Activated CD4-positive, alpha-beta memory T cell treated with anti-CD3 and anti-CD28 coated beads for 36 hours (primary cell): ENCODE measurements at regions not wholly inside any gene's neighbourhood (a gene's known extent, or its start where the extent isn't known, plus 50 kb on each side); places are given as distances from the start of the nearest gene placed in this dataset.

Source experiments
- CTCF ChIA-PET: fragments of 350-600 bp; sonication (Branson Sonifier 250); formaldehyde crosslinking; loops from one replicate; lab custom pipeline; 2021; ENCODE audit warnings: antibody characterized with exemption, inconsistent platforms; lab: Charles Lee
- POLR2A ChIA-PET: fragments of 350-600 bp; sonication (Branson Sonifier 250); formaldehyde crosslinking; loops from one replicate; lab custom pipeline; 2021; ENCODE audit warnings: antibody characterized with exemption; lab: Charles Lee
- DNase-seq: peaks from one replicate; pipeline ENCODE4 v3.0.0-alpha.2; 2020
- H3K27ac Mint-ChIP-seq: one replicate; pipeline ENCODE4 v1.8.0; 2021; ENCODE audit warnings: mixed read lengths
- H3K27me3 Mint-ChIP-seq: one replicate; pipeline ENCODE4 v1.8.0; 2021; ENCODE audit warnings: mixed read lengths
- H3K36me3 Mint-ChIP-seq: one replicate; pipeline ENCODE4 v1.8.0; 2021; ENCODE audit warnings: mixed read lengths
- H3K4me1 Mint-ChIP-seq: one replicate; pipeline ENCODE4 v1.8.0; 2021; ENCODE audit warnings: low read depth, mixed read lengths
- H3K4me3 Mint-ChIP-seq: one replicate; pipeline ENCODE4 v1.8.0; 2021; ENCODE audit warnings: mild to moderate bottlenecking, mixed read lengths
- H3K9me3 Mint-ChIP-seq: one replicate; pipeline ENCODE4 v1.8.0; 2021; ENCODE audit warnings: mixed read lengths
- intact Hi-C: fragments of 100-400 bp; cut with micrococcal nuclease; formaldehyde crosslinking; loops from one replicate; pipeline ENCODE4 v1.15.1; 2023

DNA sequence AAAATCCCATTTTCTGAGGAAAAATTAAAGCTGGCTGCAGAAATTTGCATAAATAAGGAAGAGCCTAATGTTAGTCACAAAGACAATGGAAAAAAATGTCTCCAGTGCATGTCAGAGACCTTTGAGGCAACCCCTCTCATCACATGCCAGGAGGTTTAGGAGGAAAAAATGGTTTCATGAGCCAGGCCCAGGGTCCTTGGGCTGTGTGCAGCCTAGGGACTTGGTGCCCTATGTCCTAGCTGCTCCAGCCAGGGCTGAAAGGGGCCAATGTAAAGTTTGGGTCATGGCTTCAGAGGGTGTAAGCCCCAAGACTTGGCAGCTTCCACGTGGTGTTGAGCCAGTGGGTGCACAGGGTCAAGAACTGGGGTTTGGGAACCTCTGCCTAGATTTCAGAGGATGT lies 1252.6 kb downstream of the PCDH9 start:
- ChIA-PET CTCF (no interaction called here), POLR2A (no interaction called here)
- Mint-ChIP-seq H3K36me3 (no peaks in the 10 kb centered on the region), H3K9me3 (peaks cover 25% of the 10 kb centered on the region), H3K4me3 (no peak overlapping the region), H3K4me1 (no peaks in the 10 kb centered on the region), H3K27ac (no peak overlapping the region), H3K27me3 (no peaks in the 10 kb centered on the region)
- DNase-seq, result no peak
- intact Hi-C loops, result no loop called here

DNA sequence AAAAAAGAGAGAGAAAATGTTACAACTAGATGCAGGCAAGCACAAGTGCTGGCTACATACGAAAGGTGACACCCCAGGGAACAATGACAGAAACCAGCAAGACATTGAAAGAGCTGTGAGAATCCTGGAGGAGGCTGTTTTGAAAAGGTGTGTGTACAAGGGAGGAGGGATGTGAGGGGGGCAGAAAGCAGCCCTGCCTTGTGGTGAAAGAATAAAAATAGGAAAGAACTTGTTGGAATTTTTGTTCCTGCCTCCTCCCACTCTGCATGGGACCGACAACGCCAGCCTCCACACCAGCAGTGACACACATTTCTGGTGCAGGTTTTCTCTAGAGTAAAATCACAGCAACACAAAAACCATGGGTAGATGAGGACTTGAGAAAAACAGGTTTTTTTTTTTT lies 1258.6 kb downstream of the PCDH9 start:
- Mint-ChIP-seq H3K4me3 (no peak overlapping the region), H3K27ac (no peak overlapping the region), H3K4me1 (no peaks in the 10 kb centered on the region), H3K36me3 (no peaks in the 10 kb centered on the region), H3K27me3 (no peaks in the 10 kb centered on the region), H3K9me3 (peaks cover 17% of the 10 kb centered on the region)
- ChIA-PET POLR2A (no interaction called here), CTCF (no interaction called here)
- no peak for DNase-seq
- intact Hi-C loops, result no loop called here

DNA sequence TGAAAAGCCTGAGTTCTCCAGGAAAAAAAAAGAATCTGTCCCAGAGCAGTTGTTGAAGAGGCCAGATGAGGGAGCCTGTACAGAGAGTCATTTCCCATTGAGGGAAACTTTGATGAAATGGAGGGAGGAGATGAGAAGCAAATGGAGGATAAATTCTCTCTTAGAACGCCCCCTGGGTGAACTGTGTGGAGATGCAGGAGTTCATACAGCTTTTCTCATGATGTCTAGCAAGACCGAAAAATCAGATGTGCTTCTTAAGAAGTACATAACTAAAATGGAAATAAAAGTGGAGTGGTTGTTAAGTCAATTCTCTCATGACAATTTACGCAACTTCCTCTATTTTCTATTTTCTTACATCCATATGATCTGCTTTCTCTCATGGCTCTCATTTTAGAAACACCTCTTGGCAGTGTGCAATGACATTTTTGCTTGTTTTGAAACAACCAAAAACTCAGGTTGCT lies 1263.1 kb downstream of the PCDH9 start:
- ChIA-PET POLR2A (no interaction called here), CTCF (no interaction called here)
- Mint-ChIP-seq H3K4me1 (no peaks in the 10 kb centered on the region), H3K27me3 (no peaks in the 10 kb centered on the region), H3K36me3 (no peaks in the 10 kb centered on the region), H3K4me3 (no peak overlapping the region), H3K27ac (no peak overlapping the region), H3K9me3 (peaks cover 7% of the 10 kb centered on the region)
- no peak for DNase-seq
- intact Hi-C loops, result no loop called here

DNA sequence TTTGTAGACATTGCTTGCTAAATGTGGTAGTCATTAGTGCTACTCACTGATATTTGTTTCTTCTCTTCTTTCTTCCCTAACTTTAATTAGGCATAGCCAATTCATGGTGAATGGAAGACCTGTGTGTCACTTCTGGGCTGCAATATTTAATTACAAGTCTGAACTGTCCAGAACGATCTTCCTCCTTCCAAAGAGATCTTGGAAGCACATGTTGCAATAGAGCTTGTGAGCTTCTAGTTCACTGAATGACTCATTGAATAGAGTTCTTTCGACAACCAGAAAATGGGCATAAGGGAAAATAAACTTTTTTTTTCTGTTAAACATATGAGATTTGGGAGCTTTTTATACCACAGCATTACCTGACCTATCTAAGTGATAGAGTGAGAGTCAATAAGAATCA lies 1264.6 kb downstream of the PCDH9 start:
- intact Hi-C loops, result no loop called here
- Mint-ChIP-seq H3K9me3 (peaks cover 7% of the 10 kb centered on the region), H3K36me3 (no peaks in the 10 kb centered on the region), H3K4me3 (no peak overlapping the region), H3K27me3 (no peaks in the 10 kb centered on the region), H3K4me1 (no peaks in the 10 kb centered on the region), H3K27ac (no peak overlapping the region)
- POLR2A ChIA-PET, result no interaction called here
- no peak for DNase-seq
- CTCF ChIA-PET, result no interaction called here

DNA sequence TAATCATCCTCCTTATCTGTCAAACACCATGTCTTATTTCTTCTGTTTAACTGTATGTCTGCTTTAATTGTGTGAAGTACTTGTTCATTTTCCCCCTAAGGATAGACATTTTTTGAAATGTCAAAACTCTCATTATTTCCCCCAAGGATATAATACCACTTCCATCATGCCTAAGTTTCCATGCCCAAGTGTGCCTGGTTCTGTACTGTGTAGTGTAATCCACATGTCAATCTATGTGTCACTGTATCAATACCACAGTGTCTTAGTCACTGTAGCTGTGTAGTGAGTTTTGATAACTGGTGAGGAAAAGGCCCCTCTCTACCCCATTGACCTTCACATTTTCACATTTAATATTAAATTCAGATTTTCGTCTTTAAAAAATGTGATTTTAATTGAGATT lies 1265.5 kb downstream of the PCDH9 start:
- Mint-ChIP-seq H3K27me3 (no peaks in the 10 kb centered on the region), H3K36me3 (no peaks in the 10 kb centered on the region), H3K27ac (no peak overlapping the region), H3K4me1 (no peaks in the 10 kb centered on the region), H3K9me3 (peaks cover 7% of the 10 kb centered on the region), H3K4me3 (no peak overlapping the region)
- POLR2A ChIA-PET, result no interaction called here
- no peak for DNase-seq
- CTCF ChIA-PET, result no interaction called here
- intact Hi-C loops, result no loop called here

DNA sequence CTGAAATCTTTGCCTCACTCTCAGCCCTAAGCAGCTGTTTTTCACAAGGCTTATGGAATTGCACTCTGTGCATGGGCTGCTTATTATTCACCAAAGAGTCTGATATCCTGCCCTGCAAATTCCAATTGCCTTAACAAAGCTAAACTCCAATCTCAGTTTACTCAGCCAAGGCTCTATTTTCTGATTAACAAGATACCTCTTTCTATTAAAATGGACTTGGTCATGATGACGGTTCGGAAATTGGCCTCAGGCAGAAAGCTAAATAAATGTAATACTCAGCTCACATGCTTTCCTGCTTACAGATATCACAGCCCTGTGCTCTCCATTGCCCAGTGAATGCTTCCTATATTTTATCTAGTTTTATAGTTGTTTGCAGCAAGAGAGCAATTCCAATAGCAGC lies 1270.8 kb downstream of the PCDH9 start:
- CTCF ChIA-PET, result no interaction called here
- no peak overlapping the region for H3K4me3 Mint-ChIP-seq
- POLR2A ChIA-PET, result no interaction called here
- H3K4me1 Mint-ChIP-seq, result no peaks in the 10 kb centered on the region
- H3K27me3 Mint-ChIP-seq, result no peaks in the 10 kb centered on the region
- intact Hi-C loops, result no loop called here
- no peak for DNase-seq
- H3K9me3 Mint-ChIP-seq, result peaks cover 13% of the 10 kb centered on the region
- H3K36me3 Mint-ChIP-seq, result no peaks in the 10 kb centered on the region
- no peak overlapping the region for H3K27ac Mint-ChIP-seq

DNA sequence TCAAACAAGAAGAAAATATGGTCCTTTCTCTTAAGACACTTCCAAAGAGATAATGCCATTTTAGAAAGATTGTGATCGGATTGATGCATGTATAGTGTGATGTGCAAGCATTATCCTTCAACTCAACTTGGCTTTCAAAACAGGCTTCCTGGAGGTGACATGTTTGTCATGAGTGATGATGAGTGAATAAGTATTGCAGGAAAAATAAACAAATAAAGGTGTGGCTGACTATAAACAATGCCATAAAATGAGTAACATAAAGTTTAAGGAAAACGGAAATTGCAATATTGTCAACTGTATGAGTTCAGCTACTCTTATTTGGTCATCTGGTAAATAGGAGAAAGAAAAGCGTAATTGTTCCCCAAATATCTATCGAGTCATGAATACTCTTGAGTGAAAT lies 1283.7 kb downstream of the PCDH9 start:
- no peak for DNase-seq
- POLR2A ChIA-PET, result no interaction called here
- Mint-ChIP-seq H3K27me3 (no peaks in the 10 kb centered on the region), H3K36me3 (no peaks in the 10 kb centered on the region), H3K9me3 (peaks cover 7% of the 10 kb centered on the region), H3K27ac (no peak overlapping the region), H3K4me3 (no peak overlapping the region), H3K4me1 (no peaks in the 10 kb centered on the region)
- CTCF ChIA-PET, result no interaction called here
- intact Hi-C loops, result no loop called here

DNA sequence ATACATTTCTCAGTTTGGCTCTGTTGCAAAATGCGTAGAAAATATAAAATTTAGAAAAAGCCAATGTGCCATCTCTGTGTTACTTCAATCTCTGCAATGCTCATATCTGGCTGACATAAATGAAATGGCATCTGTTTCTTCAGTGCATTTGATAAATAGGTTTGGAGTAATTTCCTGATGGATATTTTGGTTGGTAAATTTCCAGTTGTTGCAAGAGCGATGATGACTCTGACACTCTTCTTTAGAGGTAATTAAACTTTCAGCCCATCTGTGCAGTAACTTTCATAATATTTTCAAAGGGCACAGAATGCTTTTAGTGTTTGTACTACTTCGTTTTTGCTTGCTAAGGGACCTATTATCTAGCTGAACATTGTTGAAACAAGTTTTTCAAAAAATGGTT lies 1286.4 kb downstream of the PCDH9 start:
- H3K4me1 Mint-ChIP-seq, result no peaks in the 10 kb centered on the region
- CTCF ChIA-PET, result no interaction called here
- POLR2A ChIA-PET, result no interaction called here
- intact Hi-C loops, result no loop called here
- H3K36me3 Mint-ChIP-seq, result no peaks in the 10 kb centered on the region
- peaks cover 2% of the 10 kb centered on the region for H3K9me3 Mint-ChIP-seq
- H3K27ac Mint-ChIP-seq, result no peak overlapping the region
- no peaks in the 10 kb centered on the region for H3K27me3 Mint-ChIP-seq
- no peak for DNase-seq
- no peak overlapping the region for H3K4me3 Mint-ChIP-seq

DNA sequence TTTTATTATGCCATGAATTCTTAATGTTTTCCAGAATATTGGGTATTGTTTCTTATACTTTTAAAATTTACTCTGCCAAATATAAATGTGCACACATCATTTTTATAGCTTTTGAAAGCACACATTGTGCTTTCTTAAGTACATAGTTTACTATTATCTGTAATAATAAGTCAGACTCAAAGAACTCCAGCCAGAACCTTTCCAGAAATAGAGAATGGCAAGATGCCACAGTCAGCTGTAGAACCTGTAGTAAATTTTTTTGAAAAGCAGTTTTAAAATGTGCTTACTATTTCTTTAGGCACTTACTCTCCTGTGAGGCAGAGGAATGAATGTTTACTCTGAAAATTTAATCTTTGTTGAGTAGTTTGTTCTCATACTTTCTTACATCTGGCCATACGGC lies 1287.1 kb downstream of the PCDH9 start:
- Mint-ChIP-seq H3K4me1 (no peaks in the 10 kb centered on the region), H3K4me3 (no peak overlapping the region), H3K9me3 (peaks cover 2% of the 10 kb centered on the region), H3K36me3 (no peaks in the 10 kb centered on the region), H3K27me3 (no peaks in the 10 kb centered on the region), H3K27ac (no peak overlapping the region)
- intact Hi-C loops, result no loop called here
- ChIA-PET CTCF (no interaction called here), POLR2A (no interaction called here)
- DNase-seq, result no peak

DNA sequence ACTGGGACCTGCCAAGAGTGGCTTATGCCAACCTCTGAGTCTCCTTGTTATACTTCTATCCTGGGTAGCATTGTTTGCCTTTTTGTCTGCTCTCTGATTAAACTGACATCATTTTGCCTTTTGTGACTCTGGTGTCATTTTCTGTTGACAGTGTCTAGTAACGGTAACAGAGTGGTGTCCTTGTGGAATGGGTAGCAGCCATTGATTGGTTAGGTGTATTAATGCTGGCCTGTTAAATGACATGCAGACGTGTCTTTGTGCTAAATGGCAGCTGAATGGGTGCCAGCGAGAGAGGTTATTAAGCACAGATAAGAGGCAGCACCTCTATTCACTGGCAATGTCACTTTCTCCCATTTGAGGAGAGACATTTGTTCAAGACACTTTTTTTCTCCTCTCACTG lies 1289.4 kb downstream of the PCDH9 start:
- Mint-ChIP-seq H3K4me1 (no peaks in the 10 kb centered on the region), H3K27ac (no peak overlapping the region), H3K36me3 (no peaks in the 10 kb centered on the region), H3K4me3 (no peak overlapping the region), H3K27me3 (no peaks in the 10 kb centered on the region), H3K9me3 (peaks cover 2% of the 10 kb centered on the region)
- DNase-seq, result no peak
- intact Hi-C loops, result no loop called here
- ChIA-PET POLR2A (no interaction called here), CTCF (no interaction called here)

DNA sequence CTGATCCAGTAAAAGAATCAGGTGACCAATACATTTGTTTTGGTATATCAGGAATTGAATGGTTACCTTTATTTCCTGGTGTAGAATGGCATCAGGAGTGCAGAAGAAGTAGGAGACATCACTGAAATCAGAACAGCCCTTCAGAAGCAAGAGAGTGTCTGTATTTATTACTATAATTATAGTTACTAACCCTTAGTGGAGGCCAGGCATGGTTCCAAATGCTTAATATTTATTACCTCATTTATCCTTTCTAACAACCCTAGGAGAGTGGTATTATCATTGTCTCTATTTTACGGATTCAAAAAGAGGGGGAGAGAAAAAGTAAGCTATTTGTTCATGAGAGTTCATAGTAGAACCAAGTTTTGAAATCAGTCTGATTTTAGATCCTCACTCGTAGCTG lies 1292.9 kb downstream of the PCDH9 start:
- POLR2A ChIA-PET, result no interaction called here
- no peak for DNase-seq
- no peaks in the 10 kb centered on the region for H3K27me3 Mint-ChIP-seq
- no peaks in the 10 kb centered on the region for H3K9me3 Mint-ChIP-seq
- H3K36me3 Mint-ChIP-seq, result no peaks in the 10 kb centered on the region
- no peak overlapping the region for H3K27ac Mint-ChIP-seq
- no peak overlapping the region for H3K4me3 Mint-ChIP-seq
- intact Hi-C loops, result no loop called here
- no peaks in the 10 kb centered on the region for H3K4me1 Mint-ChIP-seq
- CTCF ChIA-PET, result no interaction called here

DNA sequence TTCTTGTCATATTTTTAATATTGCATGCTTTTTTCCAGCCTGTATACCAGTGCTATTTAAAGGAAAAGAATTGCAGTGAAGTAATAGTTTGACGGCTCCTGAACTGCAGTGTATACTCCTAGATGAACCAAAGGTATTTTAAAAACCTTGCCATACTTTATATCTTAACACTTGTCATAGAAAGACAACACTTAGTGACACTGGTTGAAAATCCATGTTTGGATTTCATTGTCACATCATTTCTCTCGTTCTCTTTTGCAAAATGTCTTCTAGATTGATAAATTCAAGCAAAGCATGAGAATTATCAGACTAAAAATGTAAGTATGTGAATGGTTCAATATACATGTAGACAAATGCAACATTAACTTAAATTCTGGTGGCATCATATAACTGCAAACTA lies 1293.9 kb downstream of the PCDH9 start:
- intact Hi-C loops, result no loop called here
- H3K4me1 Mint-ChIP-seq, result no peaks in the 10 kb centered on the region
- H3K27ac Mint-ChIP-seq, result no peak overlapping the region
- no peaks in the 10 kb centered on the region for H3K9me3 Mint-ChIP-seq
- H3K27me3 Mint-ChIP-seq, result no peaks in the 10 kb centered on the region
- CTCF ChIA-PET, result no interaction called here
- H3K4me3 Mint-ChIP-seq, result no peak overlapping the region
- DNase-seq, result no peak
- POLR2A ChIA-PET, result no interaction called here
- no peaks in the 10 kb centered on the region for H3K36me3 Mint-ChIP-seq

DNA sequence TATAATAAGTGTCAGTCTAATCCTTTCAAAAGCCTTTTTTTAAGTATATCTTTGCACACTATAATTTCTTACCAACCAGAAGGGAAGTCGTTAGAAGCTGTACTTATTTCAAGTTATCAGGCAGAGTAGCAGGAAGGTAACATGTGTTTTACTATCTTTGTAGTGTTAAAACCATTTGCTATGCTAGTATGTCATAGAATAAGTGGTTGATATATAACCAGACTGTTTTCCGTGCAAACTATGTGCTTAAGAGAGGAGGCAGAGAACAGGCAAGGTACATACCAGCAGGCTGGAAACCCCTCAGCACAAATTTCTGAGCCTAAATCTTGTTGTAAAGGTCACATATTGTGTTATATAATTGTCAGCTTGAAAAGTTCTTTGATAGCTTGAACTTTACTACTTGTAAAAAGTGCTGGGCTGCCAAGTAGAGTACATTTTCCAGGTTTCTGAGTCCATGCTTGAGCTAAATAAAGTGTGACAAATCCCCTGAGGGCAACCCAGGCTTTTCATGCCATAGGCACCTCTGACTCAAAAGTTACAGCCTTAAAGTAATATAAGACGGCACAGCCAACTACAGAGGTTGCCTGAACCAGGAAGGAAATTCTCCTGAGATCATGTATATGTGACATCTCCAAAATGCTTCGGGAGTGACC lies 1297.4 kb downstream of the PCDH9 start:
- POLR2A ChIA-PET, result no interaction called here
- intact Hi-C loops, result no loop called here

More for the DNA sequence above, 1297.4 kb downstream of the PCDH9 start:
- Mint-ChIP-seq H3K9me3 (no peaks in the 10 kb centered on the region), H3K27ac (no peak overlapping the region), H3K36me3 (no peaks in the 10 kb centered on the region), H3K4me3 (no peak overlapping the region), H3K27me3 (no peaks in the 10 kb centered on the region), H3K4me1 (no peaks in the 10 kb centered on the region)
- CTCF ChIA-PET, result no interaction called here
- no peak for DNase-seq
